Esophagus squamous epithelium (tissue), 5 donors: ENCODE measurements at regions not wholly inside any gene's neighbourhood (a gene's known extent, or its start where the extent isn't known, plus 50 kb on each side); places are given as distances from the start of the nearest gene placed in this dataset.

Source experiments
- DNase-seq: peaks from one replicate; lab custom pipeline; 2025; lab: John Stamatoyannopoulos, UW
- H3K27ac ChIP-seq, 4 donors: fragments of 200-600 bp; sonication (generic); one replicate each; pipeline ENCODE4 v1.5.1; 2016 to 2019; ENCODE audit warnings: mild to moderate bottlenecking in 1 of 4
- H3K27me3 ChIP-seq, 4 donors: fragments of 200-600 bp; sonication (generic); 1 replicate in 3 of 4; 2 replicates in 1 of 4; pipeline versions ENCODE4 v1.5.1 to v1.6.0; 2017 to 2021; ENCODE audit warnings: antibody characterized with exemption in 1 of 4
- H3K36me3 ChIP-seq, 3 donors: fragments of 200-600 bp; sonication (generic); one replicate each; pipeline ENCODE4 v1.5.1; 2016 to 2019
- H3K4me1 ChIP-seq, 3 donors: fragments of 200-600 bp; sonication (generic); one replicate each; pipeline ENCODE4 v1.5.1; 2017 to 2019
- H3K4me3 ChIP-seq, 4 donors: fragments of 200-600 bp; sonication (generic); 1 replicate in 3 of 4; 2 replicates in 1 of 4; pipeline ENCODE4 v1.5.1; 2016 to 2019; ENCODE audit warnings: mild to moderate bottlenecking in 2 of 4, moderate library complexity in 1 of 4
- H3K9me3 ChIP-seq, 3 donors: fragments of 200-600 bp; sonication (generic); one replicate each; pipeline ENCODE4 v1.5.1; 2016 to 2019
- CTCF ChIP-seq, 6 experiments: fragments of 450-650 bp in 4 of 6; fragments of 200-600 bp in 2 of 6; sonication (generic) in 2 of 6; IDR thresholded peaks; one replicate each; pipeline ENCODE4 v1.5.1; 2016 to 2019; ENCODE audit warnings: antibody characterized with exemption in 6 of 6, mild to moderate bottlenecking in 4 of 6, moderate library complexity in 4 of 6
- POLR2A ChIP-seq, 4 donors: fragments of 450-650 bp; IDR thresholded peaks; one replicate each; pipeline ENCODE4 v1.6.1; 2017; ENCODE audit warnings: antibody characterized with exemption in 4 of 4, mild to moderate bottlenecking in 4 of 4, moderate library complexity in 3 of 4
- WGBS, 2 donors: methylation state at CpG; one replicate each; pipeline ENCODE4 v1.1.5; 2018; 5-methylcytosine and 5-hydroxymethylcytosine counted together
- intact Hi-C: fragments of 100-400 bp; cut with DNase I; formaldehyde crosslinking; loops from one replicate; pipeline ENCODE4 v1.15.0; 2022
- donor health status: DM: yes; HTN: yes; CAD: no.

GRCh38 chr18:27785815-27786471 is 391.0 kb downstream of the CDH2 start:
- TF ChIP-seq CTCF (IDR thresholded peaks at IDR 0.05) (no peak), POLR2A (IDR thresholded peaks at IDR 0.05) (no peak)
- no peak overlapping the region for H3K27ac ChIP-seq
- no peak overlapping the region for H3K4me3 ChIP-seq
- intact Hi-C loops: no loop called here
- WGBS, 2 donors: 86 to 88% methylated on average over 16 of the region's 16 CpGs
- no peaks in the 10 kb centered on the region for H3K27me3 ChIP-seq
- no peak for DNase-seq
- H3K9me3 ChIP-seq: no peaks in the 10 kb centered on the region
- H3K36me3 ChIP-seq: no peaks in the 10 kb centered on the region
- H3K4me1 ChIP-seq: peaks cover 0 to 11% (median 3%) of the 10 kb centered on the region in 3 donors

GRCh38 chr18:27780061-27780745 is 396.7 kb downstream of the CDH2 start:
- no peak overlapping the region for H3K27ac ChIP-seq
- H3K36me3 ChIP-seq: no peaks in the 10 kb centered on the region
- intact Hi-C loops: no loop called here
- H3K4me3 ChIP-seq: no peak overlapping the region
- H3K9me3 ChIP-seq: no peaks in the 10 kb centered on the region
- TF ChIP-seq POLR2A (IDR thresholded peaks at IDR 0.05) (no peak), CTCF (IDR thresholded peaks at IDR 0.05) (no peak)
- no peak for DNase-seq
- no peaks in the 10 kb centered on the region for H3K4me1 ChIP-seq
- 84 to 85% methylated on average over 4 of the region's 4 CpGs for WGBS, 2 donors
- no peaks in the 10 kb centered on the region for H3K27me3 ChIP-seq

GRCh38 chr18:27778925-27779324 is 398.0 kb downstream of the CDH2 start:
- no peak for DNase-seq
- no peaks in the 10 kb centered on the region for H3K4me1 ChIP-seq
- no peak for TF ChIP-seq CTCF (IDR thresholded peaks at IDR 0.05)
- TF ChIP-seq POLR2A (IDR thresholded peaks at IDR 0.05): no peak
- intact Hi-C loops: no loop called here
- no peaks in the 10 kb centered on the region for H3K9me3 ChIP-seq
- no peak overlapping the region for H3K4me3 ChIP-seq
- H3K27me3 ChIP-seq: no peaks in the 10 kb centered on the region
- H3K36me3 ChIP-seq: no peaks in the 10 kb centered on the region
- WGBS, 2 donors: 8 to 19% methylated on average over 1 of the region's 1 CpG
- no peak overlapping the region for H3K27ac ChIP-seq

GRCh38 chr18:27778441-27778840 is 398.5 kb downstream of the CDH2 start:
- Histone ChIP-seq H3K9me3 (no peaks in the 10 kb centered on the region), H3K27me3 (no peaks in the 10 kb centered on the region), H3K27ac (no peak overlapping the region), H3K4me3 (no peak overlapping the region), H3K4me1 (no peaks in the 10 kb centered on the region), H3K36me3 (no peaks in the 10 kb centered on the region)
- DNase-seq: no peak
- intact Hi-C loops: no loop called here
- WGBS, 2 donors: 4 to 7% methylated on average over 2 of the region's 2 CpGs
- TF ChIP-seq CTCF (IDR thresholded peaks at IDR 0.05) (peak in 2 of 6 experiments; percentile 19 to 48), POLR2A (IDR thresholded peaks at IDR 0.05) (no peak)

- TF ChIP-seq POLR2A (IDR thresholded peaks at IDR 0.05) (no peak), CTCF (IDR thresholded peaks at IDR 0.05) (no peak)
- H3K4me1 ChIP-seq: no peaks in the 10 kb centered on the region
- no peak for DNase-seq
- no peaks in the 10 kb centered on the region for H3K9me3 ChIP-seq
- H3K27ac ChIP-seq: no peak overlapping the region
- WGBS, 2 donors: 64 to 66% methylated on average over 5 of the region's 5 CpGs
- no peak overlapping the region for H3K4me3 ChIP-seq
- H3K36me3 ChIP-seq: no peaks in the 10 kb centered on the region
- intact Hi-C loops: no loop called here
- no peaks in the 10 kb centered on the region for H3K27me3 ChIP-seq
Observed at GRCh38 chr18:27772081-27772480, 404.8 kb downstream of the CDH2 start.
